Endodermal cell (in vitro differentiated cells): ENCODE measurements at regions not wholly inside any gene's neighbourhood (a gene's known extent, or its start where the extent isn't known, plus 50 kb on each side); places are given as distances from the start of the nearest gene placed in this dataset.

Source experiments
- DNase-seq: peaks from one replicate; pipeline ENCODE4 v3.0.0-alpha.2; 2017
- H3K27ac ChIP-seq: 2 replicates; pipeline ENCODE4 v1.5.1; 2013; ENCODE audit warnings: mild to moderate bottlenecking, low read depth, low read length, moderate library complexity
- H3K27me3 ChIP-seq: 2 replicates; pipeline ENCODE4 v1.6.1; 2013; ENCODE audit warnings: mild to moderate bottlenecking, low read length, moderate library complexity; ENCODE audit not compliant: insufficient read depth, control insufficient read depth, poor library complexity, severe bottlenecking
- H3K36me3 ChIP-seq: 2 replicates; pipeline ENCODE4 v1.7.0; 2013; ENCODE audit warnings: mild to moderate bottlenecking, low read length, moderate library complexity; ENCODE audit not compliant: control insufficient read depth, insufficient read depth
- H3K4me1 ChIP-seq: one replicate; pipeline ENCODE4 v1.7.0; 2013; ENCODE audit warnings: low read length; ENCODE audit not compliant: control insufficient read depth, insufficient read depth
- H3K4me3 ChIP-seq: 2 replicates; pipeline ENCODE4 v1.5.1; 2013; ENCODE audit warnings: mild to moderate bottlenecking, low read length, moderate library complexity
- H3K9ac ChIP-seq: 2 replicates; pipeline ENCODE4 v1.6.1; 2013; ENCODE audit warnings: mild to moderate bottlenecking, low read length, moderate library complexity; ENCODE audit not compliant: poor library complexity, severe bottlenecking; ENCODE audit errors: extremely low read depth
- H3K9me3 ChIP-seq: 2 replicates; pipeline ENCODE4 v1.6.1; 2013; ENCODE audit warnings: mild to moderate bottlenecking, low read length, moderate library complexity; ENCODE audit not compliant: control insufficient read depth
- H3K27ac Mint-ChIP-seq: 2 replicates; pipeline ENCODE4 v1.8.0; 2020; ENCODE audit warnings: mixed read lengths
- H3K27me3 Mint-ChIP-seq: 2 replicates; pipeline ENCODE4 v1.8.0; 2021; ENCODE audit warnings: mild to moderate bottlenecking, mixed read lengths; ENCODE audit not compliant: insufficient read depth
- H3K36me3 Mint-ChIP-seq: 2 replicates; pipeline ENCODE4 v1.8.0; 2020; ENCODE audit warnings: low read depth, mixed read lengths
- H3K4me1 Mint-ChIP-seq: 2 replicates; pipeline ENCODE4 v1.8.0; 2020; ENCODE audit warnings: mixed read lengths
- H3K4me3 Mint-ChIP-seq: 2 replicates; pipeline ENCODE4 v1.8.0; 2020; ENCODE audit warnings: mild to moderate bottlenecking, moderate library complexity, mixed read lengths
- H3K9me3 Mint-ChIP-seq: 2 replicates; pipeline ENCODE4 v1.8.0; 2020; ENCODE audit warnings: mild to moderate bottlenecking, mixed read lengths
- WGBS, 2 experiments: methylation state at CpG; one replicate each; pipeline versions ENCODE4 v1.1.5 to v1.1.7; 2013; ENCODE audit warnings: missing lambda C conversion rate in 2 of 2, mixed read lengths in 1 of 2; ENCODE audit not compliant: insufficient coverage in 1 of 2, insufficient read length in 1 of 2; 5-methylcytosine and 5-hydroxymethylcytosine counted together
- TF ChIP-seq, protein P1 (sequence below): fragments of 200-600 bp; sonication (generic); conservative IDR thresholded peaks from 2 replicates; pipeline ENCODE4 v1.5.0; 2021; ENCODE audit warnings: antibody characterized with exemption, mild to moderate bottlenecking

DNA sequence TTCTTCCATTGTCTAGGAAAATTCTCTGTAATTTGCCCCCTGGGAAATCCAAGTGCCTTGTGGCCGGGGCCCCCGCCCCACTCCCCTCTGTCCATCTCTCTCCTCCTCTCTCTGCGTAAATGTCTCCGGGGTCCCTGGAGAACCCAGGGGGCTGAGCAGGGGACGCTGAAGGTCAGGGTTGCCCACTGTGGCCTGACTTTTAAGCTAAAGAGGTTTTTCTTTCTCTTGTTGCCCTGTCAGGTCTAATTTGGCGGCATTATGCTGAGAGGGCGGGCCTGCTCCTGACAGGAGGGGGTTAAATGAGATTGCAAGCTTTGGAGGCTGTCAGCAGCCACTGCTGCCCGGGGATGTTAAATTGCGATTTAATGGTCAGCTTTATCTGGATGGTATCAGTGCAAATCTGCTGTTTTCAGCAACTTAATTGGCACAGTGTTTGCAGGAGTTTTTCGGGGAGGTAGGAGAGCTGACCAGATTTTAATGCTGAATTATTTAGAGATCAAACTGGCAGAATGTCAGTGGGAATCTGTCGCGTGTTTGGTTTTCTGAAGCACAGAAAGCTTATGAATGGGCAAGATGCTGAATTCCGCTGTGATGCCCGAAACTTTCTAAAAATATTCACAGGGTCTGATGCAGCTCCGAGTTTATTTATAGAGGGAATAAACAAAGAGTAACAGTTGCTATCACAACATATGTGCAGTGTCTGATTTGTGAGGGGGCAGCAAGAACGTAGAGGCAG, 93.2 kb upstream of the SOX1 start:
- 54 to 64% methylated on average over 13 to 16 of the region's 16 CpGs for WGBS, 2 experiments
- TF ChIP-seq, protein P1, sequence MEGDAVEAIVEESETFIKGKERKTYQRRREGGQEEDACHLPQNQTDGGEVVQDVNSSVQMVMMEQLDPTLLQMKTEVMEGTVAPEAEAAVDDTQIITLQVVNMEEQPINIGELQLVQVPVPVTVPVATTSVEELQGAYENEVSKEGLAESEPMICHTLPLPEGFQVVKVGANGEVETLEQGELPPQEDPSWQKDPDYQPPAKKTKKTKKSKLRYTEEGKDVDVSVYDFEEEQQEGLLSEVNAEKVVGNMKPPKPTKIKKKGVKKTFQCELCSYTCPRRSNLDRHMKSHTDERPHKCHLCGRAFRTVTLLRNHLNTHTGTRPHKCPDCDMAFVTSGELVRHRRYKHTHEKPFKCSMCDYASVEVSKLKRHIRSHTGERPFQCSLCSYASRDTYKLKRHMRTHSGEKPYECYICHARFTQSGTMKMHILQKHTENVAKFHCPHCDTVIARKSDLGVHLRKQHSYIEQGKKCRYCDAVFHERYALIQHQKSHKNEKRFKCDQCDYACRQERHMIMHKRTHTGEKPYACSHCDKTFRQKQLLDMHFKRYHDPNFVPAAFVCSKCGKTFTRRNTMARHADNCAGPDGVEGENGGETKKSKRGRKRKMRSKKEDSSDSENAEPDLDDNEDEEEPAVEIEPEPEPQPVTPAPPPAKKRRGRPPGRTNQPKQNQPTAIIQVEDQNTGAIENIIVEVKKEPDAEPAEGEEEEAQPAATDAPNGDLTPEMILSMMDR: no peak
- Histone ChIP-seq H3K9me3 (no peaks in the 10 kb centered on the region), H3K27me3 (peaks cover 22% of the 10 kb centered on the region), H3K4me3 (no peak overlapping the region), H3K9ac (no peak overlapping the region), H3K27ac (peak overlapping the region; percentile 15), H3K4me1 (no peaks in the 10 kb centered on the region), H3K36me3 (no peaks in the 10 kb centered on the region)
- no peak for DNase-seq
- Mint-ChIP-seq H3K9me3 (peaks cover 11% of the 10 kb centered on the region), H3K27me3 (peaks cover 20% of the 10 kb centered on the region), H3K36me3 (no peaks in the 10 kb centered on the region), H3K4me3 (no peak overlapping the region), H3K4me1 (peaks cover 6% of the 10 kb centered on the region), H3K27ac (no peak overlapping the region)

DNA sequence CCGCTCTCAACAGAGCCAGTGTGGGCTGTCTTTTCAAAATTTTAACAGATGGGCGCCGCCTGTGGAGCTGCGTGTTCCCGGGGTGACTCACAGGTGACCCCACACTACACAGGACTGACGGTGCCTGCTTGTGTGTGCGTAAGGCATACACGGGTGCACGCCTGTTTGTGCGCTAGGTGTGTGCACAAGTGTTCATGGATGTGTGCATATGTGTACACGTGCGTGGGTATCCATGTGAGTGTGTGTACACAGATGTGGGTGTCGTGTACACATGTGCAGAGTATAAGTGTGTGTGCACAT, 92.7 kb upstream of the SOX1 start:
- TF ChIP-seq, protein P1: no peak
- no peaks in the 10 kb centered on the region for H3K36me3 ChIP-seq
- peaks cover 6% of the 10 kb centered on the region for H3K4me1 Mint-ChIP-seq
- WGBS, 2 experiments: 82 to 94% methylated on average over 9 to 13 of the region's 13 CpGs
- H3K4me3 Mint-ChIP-seq: no peak overlapping the region
- DNase-seq: no peak
- no peak overlapping the region for H3K27ac ChIP-seq
- H3K4me3 ChIP-seq: no peak overlapping the region
- peaks cover 22% of the 10 kb centered on the region for H3K27me3 ChIP-seq
- H3K9me3 Mint-ChIP-seq: peaks cover 11% of the 10 kb centered on the region
- no peaks in the 10 kb centered on the region for H3K9me3 ChIP-seq
- H3K4me1 ChIP-seq: no peaks in the 10 kb centered on the region
- H3K36me3 Mint-ChIP-seq: no peaks in the 10 kb centered on the region
- no peak overlapping the region for H3K9ac ChIP-seq
- no peak overlapping the region for H3K27ac Mint-ChIP-seq
- peaks cover 20% of the 10 kb centered on the region for H3K27me3 Mint-ChIP-seq

DNA sequence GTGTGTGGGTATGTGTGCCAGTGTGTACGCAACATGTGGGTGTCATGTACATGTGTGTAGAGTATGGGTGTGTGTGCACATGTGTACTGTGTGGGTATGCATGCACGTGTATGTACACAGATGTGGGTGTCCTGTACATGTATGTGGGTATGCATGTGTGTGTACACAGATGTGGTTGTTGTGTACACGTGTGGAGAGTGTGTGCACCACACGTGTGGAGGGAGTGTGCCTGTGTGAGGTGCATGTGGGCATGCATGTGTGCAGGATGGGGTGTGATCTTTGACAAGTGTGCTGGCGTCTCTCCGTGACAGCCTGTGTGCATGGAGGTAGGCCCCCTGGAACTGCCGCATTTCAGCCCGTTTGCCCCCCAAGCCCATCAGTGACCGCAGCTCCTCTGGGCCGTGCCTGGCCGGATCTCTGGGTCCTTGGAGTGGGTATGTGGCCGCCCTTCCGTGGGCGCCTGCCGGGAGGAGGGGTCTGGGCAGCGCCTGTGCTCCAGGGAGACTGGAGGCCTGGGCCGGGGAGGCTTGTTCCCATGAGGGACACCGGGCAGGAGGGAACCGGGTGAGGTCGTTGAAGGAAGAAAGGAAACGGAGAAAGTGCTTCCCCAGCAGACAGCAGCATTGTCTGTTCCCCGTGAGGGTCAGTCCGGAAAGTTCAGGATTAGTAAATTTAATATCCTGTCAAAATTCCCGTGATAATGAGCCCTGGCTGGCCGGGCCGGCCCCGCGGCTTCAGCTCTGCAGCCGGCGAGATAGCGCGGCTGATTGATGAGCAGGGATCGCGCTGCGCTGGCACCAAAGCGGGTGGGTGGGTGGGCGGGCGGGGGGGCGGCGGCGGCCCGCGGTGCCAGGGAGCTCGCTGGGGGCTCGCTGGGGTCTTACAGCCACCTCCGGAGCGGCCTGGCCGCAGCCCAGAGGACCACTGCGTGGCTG, 91.1 kb upstream of the SOX1 start:
- H3K9me3 Mint-ChIP-seq: peaks cover 11% of the 10 kb centered on the region
- no peak overlapping the region for H3K4me3 ChIP-seq
- H3K4me1 ChIP-seq: no peaks in the 10 kb centered on the region
- H3K4me3 Mint-ChIP-seq: no peak overlapping the region
- WGBS, 2 experiments: 94% methylated on average over 25 to 45 of the region's 49 CpGs
- peaks cover 23% of the 10 kb centered on the region for H3K27me3 Mint-ChIP-seq
- TF ChIP-seq, protein P1: no peak
- H3K27ac ChIP-seq: no peak overlapping the region
- H3K36me3 ChIP-seq: no peaks in the 10 kb centered on the region
- H3K36me3 Mint-ChIP-seq: no peaks in the 10 kb centered on the region
- DNase-seq: no peak
- H3K9me3 ChIP-seq: no peaks in the 10 kb centered on the region
- H3K27me3 ChIP-seq: peaks cover 22% of the 10 kb centered on the region
- H3K4me1 Mint-ChIP-seq: peaks cover 6% of the 10 kb centered on the region
- no peak overlapping the region for H3K27ac Mint-ChIP-seq
- H3K9ac ChIP-seq: no peak overlapping the region
